PFSK-1 (cell line): ENCODE measurements at regions not wholly inside any gene's neighbourhood (a gene's known extent, or its start where the extent isn't known, plus 50 kb on each side); places are given as distances from the start of the nearest gene placed in this dataset.

ENCODE experiments used
- POLR2AphosphoS5 ChIP-seq: IDR thresholded peaks from 2 replicates; pipeline ENCODE4 v1.6.1; 2012; ENCODE audit warnings: low read depth, mild to moderate bottlenecking, control low read depth, low read length, moderate library complexity
- SIN3A ChIP-seq: IDR thresholded peaks from 2 replicates; pipeline ENCODE4 v1.6.1; 2012; ENCODE audit warnings: mild to moderate bottlenecking, low read length, moderate library complexity, borderline replicate concordance; ENCODE audit not compliant: insufficient read depth

GRCh38 chr17:33528846-33529245 lies 235.8 kb upstream of the ASIC2 start:
- no peak for TF ChIP-seq POLR2AphosphoS5
- TF ChIP-seq SIN3A, result no peak
